Mesothelial cell of epicardium (in vitro differentiated cells): ENCODE measurements at regions not wholly inside any gene's neighbourhood (a gene's known extent, or its start where the extent isn't known, plus 50 kb on each side); places are given as distances from the start of the nearest gene placed in this dataset.

Source experiments
- DNase-seq, 2 experiments: peaks; one replicate each; pipeline ENCODE4 v3.0.0; 2021; ENCODE audit warnings: low spot score in 2 of 2; ENCODE audit not compliant: unreplicated experiment in 2 of 2
- H3K27ac Mint-ChIP-seq: 2 replicates; pipeline ENCODE4 v1.8.0; 2021; ENCODE audit warnings: mixed read lengths
- H3K27me3 Mint-ChIP-seq: 2 replicates; pipeline ENCODE4 v1.8.0; 2021; ENCODE audit warnings: low read depth, mixed read lengths
- H3K36me3 Mint-ChIP-seq: 2 replicates; pipeline ENCODE4 v1.8.0; 2021; ENCODE audit warnings: mixed read lengths
- H3K4me1 Mint-ChIP-seq: 2 replicates; pipeline ENCODE4 v1.8.0; 2021; ENCODE audit warnings: mixed read lengths
- H3K4me3 Mint-ChIP-seq: 2 replicates; pipeline ENCODE4 v1.8.0; 2021; ENCODE audit warnings: mild to moderate bottlenecking, moderate library complexity, mixed read lengths
- H3K9me3 Mint-ChIP-seq: 2 replicates; pipeline ENCODE4 v1.8.0; 2021; ENCODE audit warnings: mixed read lengths
- CTCF ChIP-seq: fragments of 200-600 bp; sonication (generic); IDR thresholded peaks from one replicate; pipeline ENCODE4 v1.5.0; 2021; ENCODE audit warnings: antibody characterized with exemption; ENCODE audit not compliant: unreplicated experiment

- Mint-ChIP-seq H3K4me1 (no peaks in the 10 kb centered on the region), H3K36me3 (no peaks in the 10 kb centered on the region)
Observed at GRCh38 chr4:38454284-38454683, 209.7 kb upstream of the KLF3 start.

GRCh38 chr4:38455092-38455862, 208.7 kb upstream of the KLF3 start:
- H3K4me3 Mint-ChIP-seq, result no peak overlapping the region
- no peaks in the 10 kb centered on the region for H3K4me1 Mint-ChIP-seq
- TF ChIP-seq CTCF, result no peak
- no peak overlapping the region for H3K27ac Mint-ChIP-seq
- H3K36me3 Mint-ChIP-seq, result no peaks in the 10 kb centered on the region
- H3K9me3 Mint-ChIP-seq, result peaks cover 4% of the 10 kb centered on the region
- no peak for DNase-seq
- no peaks in the 10 kb centered on the region for H3K27me3 Mint-ChIP-seq

More at GRCh38 chr4:38454284-38454683, 209.7 kb upstream of the KLF3 start:
- TF ChIP-seq CTCF, result no peak
- no peaks in the 10 kb centered on the region for H3K27me3 Mint-ChIP-seq
- no peak overlapping the region for H3K4me3 Mint-ChIP-seq
- H3K27ac Mint-ChIP-seq, result no peak overlapping the region
- DNase-seq, result no peak
- peaks cover 4% of the 10 kb centered on the region for H3K9me3 Mint-ChIP-seq

GRCh38 chr4:38456096-38456495, 207.9 kb upstream of the KLF3 start:
- TF ChIP-seq CTCF, result no peak
- Mint-ChIP-seq H3K4me1 (no peaks in the 10 kb centered on the region), H3K27me3 (no peaks in the 10 kb centered on the region), H3K4me3 (no peak overlapping the region), H3K36me3 (no peaks in the 10 kb centered on the region), H3K27ac (no peak overlapping the region), H3K9me3 (peaks cover 4% of the 10 kb centered on the region)
- no peak for DNase-seq

GRCh38 chr4:38461342-38461741, 202.7 kb upstream of the KLF3 start:
- Mint-ChIP-seq H3K9me3 (no peaks in the 10 kb centered on the region), H3K4me3 (no peak overlapping the region), H3K4me1 (no peaks in the 10 kb centered on the region), H3K27me3 (no peaks in the 10 kb centered on the region), H3K36me3 (no peaks in the 10 kb centered on the region), H3K27ac (no peak overlapping the region)
- no peak for DNase-seq
- no peak for TF ChIP-seq CTCF

- DNase-seq, result no peak
- Mint-ChIP-seq H3K36me3 (peaks cover 5% of the 10 kb centered on the region), H3K9me3 (peaks cover 11% of the 10 kb centered on the region), H3K4me3 (no peak overlapping the region), H3K27me3 (no peaks in the 10 kb centered on the region), H3K4me1 (no peaks in the 10 kb centered on the region), H3K27ac (no peak overlapping the region)
- no peak for TF ChIP-seq CTCF
Observed at GRCh38 chr4:38462367-38463055, 201.5 kb upstream of the KLF3 start.
